Neural cell (in vitro differentiated cells): ENCODE measurements at regions not wholly inside any gene's neighbourhood (a gene's known extent, or its start where the extent isn't known, plus 50 kb on each side); places are given as distances from the start of the nearest gene placed in this dataset.

Source experiments
- H2AFZ ChIP-seq: fragments of 200-600, 300-800 bp; sonication (generic), shearing (Covaris generic); 2 replicates; pipeline ENCODE4 v1.6.0; 2014; ENCODE audit warnings: low read depth, mild to moderate bottlenecking, antibody characterized with exemption, low read length, moderate library complexity
- H3F3A ChIP-seq: fragments of 200-600 bp; shearing (Covaris generic); 2 replicates; pipeline ENCODE4 v1.6.1; 2016; ENCODE audit warnings: mild to moderate bottlenecking, moderate library complexity, mixed read lengths, antibody characterized with exemption, low read length; ENCODE audit not compliant: insufficient read depth, poor library complexity, severe bottlenecking
- H3K27ac ChIP-seq: fragments of 200-600, 300-800 bp; sonication (generic), shearing (Covaris generic); 2 replicates; pipeline ENCODE4 v1.5.1; 2014; ENCODE audit warnings: mild to moderate bottlenecking, low read length, moderate library complexity
- H3K27me3 ChIP-seq: fragments of 300-800, 200-600 bp; sonication (generic), shearing (Covaris generic); 2 replicates; pipeline ENCODE4 v1.6.0; 2014; ENCODE audit warnings: mild to moderate bottlenecking, low read depth, low read length, moderate library complexity; ENCODE audit not compliant: insufficient read depth
- H3K36me3 ChIP-seq: fragments of 300-800, 200-600 bp; sonication (generic), shearing (Covaris generic); 2 replicates; pipeline ENCODE4 v1.5.1; 2014; ENCODE audit warnings: mild to moderate bottlenecking, antibody characterized with exemption, low read length, moderate library complexity; ENCODE audit not compliant: insufficient read depth
- H3K4me2 ChIP-seq: fragments of 300-800, 200-600 bp; sonication (generic), shearing (Covaris generic); 2 replicates; pipeline ENCODE4 v1.6.0; 2014; ENCODE audit warnings: mild to moderate bottlenecking, low read length
- H3K4me3 ChIP-seq: fragments of 300-800, 200-600 bp; sonication (generic), shearing (Covaris generic); 2 replicates; pipeline ENCODE4 v1.5.1; 2014; ENCODE audit warnings: mild to moderate bottlenecking, low read length, moderate library complexity
- H3K79me2 ChIP-seq: fragments of 200-600 bp; shearing (Covaris generic); replicated peaks from 2 replicates; pipeline ENCODE4 v1.6.0; 2014; ENCODE audit warnings: mild to moderate bottlenecking, low read length, moderate library complexity; ENCODE audit not compliant: insufficient read depth
- H3K9ac ChIP-seq: fragments of 300-800, 200-600 bp; sonication (generic), shearing (Covaris generic); 2 replicates; pipeline ENCODE4 v1.6.1; 2016; ENCODE audit warnings: mild to moderate bottlenecking, low read length, mixed read lengths
- H3K9me2 ChIP-seq: fragments of 200-600 bp; shearing (Covaris generic); 2 replicates; pipeline ENCODE4 v1.6.1; 2016; ENCODE audit warnings: mild to moderate bottlenecking, low read length, mixed read lengths; ENCODE audit not compliant: insufficient read depth
- H3K9me3 ChIP-seq: fragments of 200-600, 300-800 bp; sonication (generic), shearing (Covaris generic); 2 replicates; pipeline ENCODE4 v1.6.1; 2016; ENCODE audit warnings: mild to moderate bottlenecking, mixed run types, low read length, moderate library complexity, mixed read lengths
- H4K20me1 ChIP-seq: fragments of 200-600 bp; shearing (Covaris generic); 2 replicates; pipeline ENCODE4 v1.6.1; 2016; ENCODE audit warnings: mild to moderate bottlenecking, mixed run types; ENCODE audit not compliant: insufficient read depth
- CTCF ChIP-seq: fragments of 450-650 bp; IDR thresholded peaks from 2 replicates; pipeline ENCODE4 v1.5.1; 2014; ENCODE audit warnings: antibody characterized with exemption, mild to moderate bottlenecking, moderate library complexity; ENCODE audit not compliant: poor library complexity, severe bottlenecking
- EP300 ChIP-seq: fragments of 450-650 bp; conservative IDR thresholded peaks from 2 replicates; pipeline ENCODE4 v1.6.1; 2014; ENCODE audit warnings: antibody characterized with exemption, mild to moderate bottlenecking, moderate library complexity; ENCODE audit not compliant: poor library complexity, severe bottlenecking
- EZH2 ChIP-seq: fragments of 200-600, 300-800 bp; shearing (Covaris generic), sonication (generic); IDR thresholded peaks from 2 replicates; pipeline ENCODE4 v1.6.1; 2014; ENCODE audit warnings: antibody characterized with exemption, low read length, borderline replicate concordance, mild to moderate bottlenecking; ENCODE audit not compliant: insufficient read depth, poor library complexity, severe bottlenecking
- MXI1 ChIP-seq: fragments of 450-650 bp; conservative IDR thresholded peaks from 2 replicates; pipeline ENCODE4 v1.6.1; 2014; ENCODE audit warnings: antibody characterized with exemption, mild to moderate bottlenecking; ENCODE audit not compliant: poor library complexity, severe bottlenecking
- POLR2AphosphoS5 ChIP-seq: IDR thresholded peaks from 2 replicates; pipeline ENCODE4 v1.6.1; 2012
- RAD21 ChIP-seq: fragments of 450-650 bp; conservative IDR thresholded peaks from 2 replicates; pipeline ENCODE4 v1.6.1; 2014; ENCODE audit warnings: antibody characterized with exemption, mild to moderate bottlenecking, moderate library complexity
- REST ChIP-seq: IDR thresholded peaks from 2 replicates; pipeline ENCODE4 v1.6.1; 2012; ENCODE audit warnings: borderline replicate concordance
- SMC3 ChIP-seq: fragments of 450-650 bp; conservative IDR thresholded peaks from 2 replicates; pipeline ENCODE4 v1.6.1; 2014; ENCODE audit warnings: antibody characterized with exemption, mild to moderate bottlenecking, moderate library complexity; ENCODE audit not compliant: poor library complexity
- TAF1 ChIP-seq: IDR thresholded peaks from 2 replicates; pipeline ENCODE4 v1.6.1; 2012; ENCODE audit warnings: low read depth

GRCh38 chr10:64209561-64209960 lies 688.4 kb downstream of the REEP3 start:
- Histone ChIP-seq H2AFZ (no peak overlapping the region), H3K27me3 (no peaks in the 10 kb centered on the region), H3K9me2 (no peaks in the 10 kb centered on the region), H3K4me2 (no peak overlapping the region), H3F3A (no peaks in the 10 kb centered on the region), H3K36me3 (no peaks in the 10 kb centered on the region), H3K9me3 (no peaks in the 10 kb centered on the region), H3K4me3 (no peak overlapping the region), H3K27ac (no peak overlapping the region), H4K20me1 (no peaks in the 10 kb centered on the region), H3K9ac (no peak overlapping the region), H3K79me2 (no peaks in the 10 kb centered on the region)
- TF ChIP-seq EZH2 (no peak), MXI1 (no peak), POLR2AphosphoS5 (no peak), RAD21 (no peak), TAF1 (no peak), REST (no peak), CTCF (no peak), EP300 (no peak), SMC3 (no peak)

GRCh38 chr10:64210211-64210610 lies 689.0 kb downstream of the REEP3 start:
- Histone ChIP-seq H3K9me2 (no peaks in the 10 kb centered on the region), H3K4me2 (no peak overlapping the region), H3F3A (no peaks in the 10 kb centered on the region), H3K9me3 (no peaks in the 10 kb centered on the region), H3K4me3 (no peak overlapping the region), H3K36me3 (no peaks in the 10 kb centered on the region), H3K27me3 (no peaks in the 10 kb centered on the region), H2AFZ (no peak overlapping the region), H3K9ac (no peak overlapping the region), H4K20me1 (no peaks in the 10 kb centered on the region), H3K79me2 (no peaks in the 10 kb centered on the region), H3K27ac (no peak overlapping the region)
- TF ChIP-seq MXI1 (no peak), SMC3 (no peak), REST (no peak), RAD21 (no peak), TAF1 (no peak), EP300 (no peak)
